GM12878 (cell line): ENCODE measurements at regions not wholly inside any gene's neighbourhood (a gene's known extent, or its start where the extent isn't known, plus 50 kb on each side); places are given as distances from the start of the nearest gene placed in this dataset.

Experiments used
- ATF2 ChIP-seq: IDR thresholded peaks from 2 replicates; pipeline ENCODE4 v1.6.1; 2012; ENCODE audit warnings: low read length, inconsistent platforms
- LARP7 ChIP-seq: fragments of 450-650 bp; IDR thresholded peaks from 2 replicates; pipeline ENCODE4 v1.6.1; 2017; ENCODE audit warnings: mild to moderate bottlenecking
- POLR2AphosphoS2 ChIP-seq: IDR thresholded peaks from 2 replicates; pipeline ENCODE4 v1.6.1; 2011; ENCODE audit warnings: low read depth, mild to moderate bottlenecking, low read length, improper control_type of control experiment, moderate library complexity
- RCOR1 ChIP-seq: conservative IDR thresholded peaks from 2 replicates; pipeline ENCODE4 v1.6.1; 2012; ENCODE audit warnings: low read depth, low read length, improper control_type of control experiment
- SIN3A ChIP-seq: IDR thresholded peaks from 2 replicates; pipeline ENCODE4 v1.6.1; 2012; ENCODE audit warnings: low read depth, low read length, improper control_type of control experiment
- TF ChIP-seq, protein P1 (sequence below), 3 experiments: IDR thresholded peaks in 2 of 3; conservative IDR thresholded peaks in 1 of 3; 2 replicates each; pipeline ENCODE4 v1.5.1; 2011; ENCODE audit warnings: low read depth in 3 of 3, low read length in 3 of 3, mild to moderate bottlenecking in 3 of 3, control low read depth in 2 of 3, moderate library complexity in 2 of 3, inconsistent platforms in 1 of 3, mixed read lengths in 1 of 3; ENCODE audit not compliant: control insufficient read depth in 2 of 3, insufficient read depth in 1 of 3; ENCODE audit errors: extremely low read depth in 1 of 3

DNA sequence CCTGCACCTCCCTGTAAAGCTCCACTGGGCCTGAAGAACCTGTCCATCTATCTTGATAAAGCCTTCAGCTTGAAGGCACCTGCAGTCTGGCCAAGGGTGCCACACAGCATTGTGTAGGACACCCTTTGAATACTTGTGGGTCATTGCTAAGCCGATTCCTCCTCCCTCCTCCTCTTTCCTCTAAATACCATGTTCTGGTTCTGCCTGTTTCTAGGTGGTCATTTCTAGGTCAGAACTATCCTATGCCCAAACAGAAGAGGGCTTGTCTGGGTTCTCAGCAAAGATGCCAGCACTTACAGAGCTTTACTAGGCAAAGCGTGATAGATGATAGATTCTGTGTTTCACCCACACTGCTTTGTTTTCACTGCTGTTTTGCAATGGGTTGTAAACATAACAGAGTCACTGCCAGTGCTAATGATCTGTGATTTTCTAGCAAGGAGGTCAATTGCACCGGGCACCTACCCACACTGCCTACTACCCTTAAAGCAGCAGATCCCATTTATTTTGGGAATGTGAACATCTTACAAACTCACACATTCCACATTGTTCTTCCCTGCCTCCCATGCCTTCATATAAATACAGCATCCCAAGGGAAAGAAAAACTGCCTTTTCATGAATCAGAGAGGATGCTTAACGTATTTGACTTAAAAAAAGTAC is 279.1 kb upstream of the PITRM1 start:
- TF ChIP-seq RCOR1: no peak
- no peak for TF ChIP-seq ATF2
- TF ChIP-seq SIN3A: no peak
- TF ChIP-seq, protein P1, sequence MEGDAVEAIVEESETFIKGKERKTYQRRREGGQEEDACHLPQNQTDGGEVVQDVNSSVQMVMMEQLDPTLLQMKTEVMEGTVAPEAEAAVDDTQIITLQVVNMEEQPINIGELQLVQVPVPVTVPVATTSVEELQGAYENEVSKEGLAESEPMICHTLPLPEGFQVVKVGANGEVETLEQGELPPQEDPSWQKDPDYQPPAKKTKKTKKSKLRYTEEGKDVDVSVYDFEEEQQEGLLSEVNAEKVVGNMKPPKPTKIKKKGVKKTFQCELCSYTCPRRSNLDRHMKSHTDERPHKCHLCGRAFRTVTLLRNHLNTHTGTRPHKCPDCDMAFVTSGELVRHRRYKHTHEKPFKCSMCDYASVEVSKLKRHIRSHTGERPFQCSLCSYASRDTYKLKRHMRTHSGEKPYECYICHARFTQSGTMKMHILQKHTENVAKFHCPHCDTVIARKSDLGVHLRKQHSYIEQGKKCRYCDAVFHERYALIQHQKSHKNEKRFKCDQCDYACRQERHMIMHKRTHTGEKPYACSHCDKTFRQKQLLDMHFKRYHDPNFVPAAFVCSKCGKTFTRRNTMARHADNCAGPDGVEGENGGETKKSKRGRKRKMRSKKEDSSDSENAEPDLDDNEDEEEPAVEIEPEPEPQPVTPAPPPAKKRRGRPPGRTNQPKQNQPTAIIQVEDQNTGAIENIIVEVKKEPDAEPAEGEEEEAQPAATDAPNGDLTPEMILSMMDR (IDR thresholded peaks at IDR 0.05 in 2 of 3, conservative IDR thresholded peaks at IDR 0.05 in 1 of 3; ENCODE audit: control insufficient read depth in 2 of 3, extremely low read depth in 1 of 3, insufficient read depth in 1 of 3, low read depth in 3 of 3, low read length in 3 of 3): no peak
- no peak for TF ChIP-seq POLR2AphosphoS2
- no peak for TF ChIP-seq LARP7
